ENCODE measurements at regions not wholly inside any gene's neighbourhood (a gene's known extent, or its start where the extent isn't known, plus 50 kb on each side); places are given as distances from the start of the nearest gene placed in this dataset.
"Not testable (repeated sequence)": the region's sequence is repeated elsewhere in the genome, so short reads cannot be mapped to it uniquely, and the experiment has no call there.

- TF ChIP-seq, protein P1, sequence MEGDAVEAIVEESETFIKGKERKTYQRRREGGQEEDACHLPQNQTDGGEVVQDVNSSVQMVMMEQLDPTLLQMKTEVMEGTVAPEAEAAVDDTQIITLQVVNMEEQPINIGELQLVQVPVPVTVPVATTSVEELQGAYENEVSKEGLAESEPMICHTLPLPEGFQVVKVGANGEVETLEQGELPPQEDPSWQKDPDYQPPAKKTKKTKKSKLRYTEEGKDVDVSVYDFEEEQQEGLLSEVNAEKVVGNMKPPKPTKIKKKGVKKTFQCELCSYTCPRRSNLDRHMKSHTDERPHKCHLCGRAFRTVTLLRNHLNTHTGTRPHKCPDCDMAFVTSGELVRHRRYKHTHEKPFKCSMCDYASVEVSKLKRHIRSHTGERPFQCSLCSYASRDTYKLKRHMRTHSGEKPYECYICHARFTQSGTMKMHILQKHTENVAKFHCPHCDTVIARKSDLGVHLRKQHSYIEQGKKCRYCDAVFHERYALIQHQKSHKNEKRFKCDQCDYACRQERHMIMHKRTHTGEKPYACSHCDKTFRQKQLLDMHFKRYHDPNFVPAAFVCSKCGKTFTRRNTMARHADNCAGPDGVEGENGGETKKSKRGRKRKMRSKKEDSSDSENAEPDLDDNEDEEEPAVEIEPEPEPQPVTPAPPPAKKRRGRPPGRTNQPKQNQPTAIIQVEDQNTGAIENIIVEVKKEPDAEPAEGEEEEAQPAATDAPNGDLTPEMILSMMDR (IDR thresholded peaks at IDR 0.05; ENCODE audit: unreplicated experiment) = no peak
- no peak overlapping the region for H3K27ac Mint-ChIP-seq (ENCODE audit: unreplicated experiment)
- no peaks in the 10 kb centered on the region for H3K4me1 Mint-ChIP-seq (ENCODE audit: unreplicated experiment)
- peaks cover 55% of the 10 kb centered on the region for H3K9me3 Mint-ChIP-seq (ENCODE audit: unreplicated experiment)
- H3K36me3 Mint-ChIP-seq (ENCODE audit: low read depth, unreplicated experiment) = peaks cover 12% of the 10 kb centered on the region
- no peak overlapping the region for H3K4me3 Mint-ChIP-seq (ENCODE audit: unreplicated experiment)
- peaks cover 1% of the 10 kb centered on the region for H3K27me3 Mint-ChIP-seq (ENCODE audit: unreplicated experiment)
- DNase-seq (ENCODE audit: low spot score) = no peak
Observed at GRCh38 chr7:69070476-69070875, 527.8 kb upstream of the AUTS2 start.

- H3K27ac Mint-ChIP-seq (ENCODE audit: unreplicated experiment) = no peak overlapping the region
- no peak for DNase-seq (ENCODE audit: low spot score)
- TF ChIP-seq, protein P1 (IDR thresholded peaks at IDR 0.05; ENCODE audit: unreplicated experiment) = no peak
- peaks cover 7% of the 10 kb centered on the region for H3K36me3 Mint-ChIP-seq (ENCODE audit: low read depth, unreplicated experiment)
- H3K4me3 Mint-ChIP-seq (ENCODE audit: unreplicated experiment) = no peak overlapping the region
- H3K4me1 Mint-ChIP-seq (ENCODE audit: unreplicated experiment) = no peaks in the 10 kb centered on the region
- H3K27me3 Mint-ChIP-seq (ENCODE audit: unreplicated experiment) = peaks cover 7% of the 10 kb centered on the region
- H3K9me3 Mint-ChIP-seq (ENCODE audit: unreplicated experiment) = peaks cover 53% of the 10 kb centered on the region
Observed at GRCh38 chr7:69076566-69076965, 521.7 kb upstream of the AUTS2 start.

- DNase-seq (ENCODE audit: low spot score) = no peak
- no peaks in the 10 kb centered on the region for H3K4me1 Mint-ChIP-seq (ENCODE audit: unreplicated experiment)
- no peak overlapping the region for H3K4me3 Mint-ChIP-seq (ENCODE audit: unreplicated experiment)
- H3K27ac Mint-ChIP-seq (ENCODE audit: unreplicated experiment) = no peak overlapping the region
- peaks cover 7% of the 10 kb centered on the region for H3K27me3 Mint-ChIP-seq (ENCODE audit: unreplicated experiment)
- peaks cover 10% of the 10 kb centered on the region for H3K36me3 Mint-ChIP-seq (ENCODE audit: low read depth, unreplicated experiment)
- H3K9me3 Mint-ChIP-seq (ENCODE audit: unreplicated experiment) = peaks cover 54% of the 10 kb centered on the region
- TF ChIP-seq, protein P1 (IDR thresholded peaks at IDR 0.05; ENCODE audit: unreplicated experiment) = no peak
Observed at GRCh38 chr7:69078997-69079769, 519.1 kb upstream of the AUTS2 start.

GRCh38 chr7:69087281-69087680 is 511.0 kb upstream of the AUTS2 start:
- not testable (repeated sequence) for H3K4me1 Mint-ChIP-seq (ENCODE audit: unreplicated experiment); DNase-seq (ENCODE audit: low spot score); H3K27me3 Mint-ChIP-seq (ENCODE audit: unreplicated experiment); H3K27ac Mint-ChIP-seq (ENCODE audit: unreplicated experiment); H3K4me3 Mint-ChIP-seq (ENCODE audit: unreplicated experiment)
- Mint-ChIP-seq H3K9me3 (ENCODE audit: unreplicated experiment) (peaks cover 34% of the 10 kb centered on the region), H3K36me3 (ENCODE audit: low read depth, unreplicated experiment) (peaks cover 11% of the 10 kb centered on the region)

DNA sequence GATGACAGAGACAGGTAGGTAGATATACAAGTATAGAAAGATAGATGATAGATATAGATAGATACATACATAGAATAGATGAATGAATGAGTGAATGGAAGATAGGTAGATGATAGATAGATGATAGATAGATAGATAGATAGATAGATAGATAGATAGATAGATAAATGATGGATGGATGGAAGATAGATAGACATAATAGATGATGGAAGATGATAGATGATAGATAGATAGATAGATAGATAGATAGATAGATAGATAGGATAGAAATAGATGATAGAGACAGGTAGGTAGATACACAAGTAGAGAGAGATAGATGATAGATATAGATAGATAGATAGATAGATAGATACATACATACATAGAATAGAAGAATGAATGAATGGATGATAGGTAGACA is 510.1 kb upstream of the AUTS2 start:
- peaks cover 1% of the 10 kb centered on the region for H3K27me3 Mint-ChIP-seq (ENCODE audit: unreplicated experiment)

More for the DNA sequence above, 510.1 kb upstream of the AUTS2 start:
- no peak overlapping the region for H3K4me3 Mint-ChIP-seq (ENCODE audit: unreplicated experiment)
- H3K9me3 Mint-ChIP-seq (ENCODE audit: unreplicated experiment) = peaks cover 34% of the 10 kb centered on the region
- no peak for DNase-seq (ENCODE audit: low spot score)
- no peak overlapping the region for H3K27ac Mint-ChIP-seq (ENCODE audit: unreplicated experiment)
- H3K4me1 Mint-ChIP-seq (ENCODE audit: unreplicated experiment) = no peaks in the 10 kb centered on the region
- H3K36me3 Mint-ChIP-seq (ENCODE audit: low read depth, unreplicated experiment) = peaks cover 10% of the 10 kb centered on the region
- TF ChIP-seq, protein P1 (IDR thresholded peaks at IDR 0.05; ENCODE audit: unreplicated experiment) = no peak
